AG04450 (cell line): ENCODE measurements at regions not wholly inside any gene's neighbourhood (a gene's known extent, or its start where the extent isn't known, plus 50 kb on each side); places are given as distances from the start of the nearest gene placed in this dataset.

Experiments
- CTCF ChIA-PET: fragments of 300-600, 350-600 bp; formaldehyde crosslinking; extraction: SDS; loops from one replicate; lab custom pipeline; 2022; ENCODE audit warnings: antibody characterized with exemption, inconsistent platforms; lab: Charles Lee
- POLR2A ChIA-PET: fragments of 350-600 bp; formaldehyde crosslinking; extraction: SDS; loops from one replicate; lab custom pipeline; 2021; ENCODE audit warnings: antibody characterized with exemption, inconsistent platforms; lab: Yijun Ruan, JAX
- DNase-seq: peaks from one replicate; pipeline ENCODE4 v3.0.0-alpha.2; 2011; ENCODE audit warnings: low read depth, low spot score
- H3K27ac ChIP-seq: one replicate; pipeline ENCODE4 v1.5.1; 2012; ENCODE audit warnings: low read depth, low read length, control low read depth
- H3K27me3 ChIP-seq: one replicate; pipeline ENCODE4 v1.6.0; 2012; ENCODE audit warnings: low read length; ENCODE audit not compliant: control insufficient read depth, insufficient read depth
- H3K4me3 ChIP-seq: 2 replicates; pipeline ENCODE4 v1.5.1; 2011; ENCODE audit warnings: mild to moderate bottlenecking, low read depth, low read length, control low read depth
- H3K9me3 ChIP-seq: 2 replicates; pipeline ENCODE4 v1.5.1; 2012; ENCODE audit warnings: low read length; ENCODE audit not compliant: control insufficient read depth, insufficient read depth
- TF ChIP-seq, protein P1 (sequence below): IDR thresholded peaks from 2 replicates; pipeline ENCODE4 v1.5.1; 2011; ENCODE audit warnings: low read depth, low read length, control low read depth, inconsistent platforms

GRCh38 chr22:49586873-49587272 lies 240.8 kb downstream of the BRD1 start:
- ChIA-PET CTCF (no interaction called here), POLR2A (no interaction called here)
- no peak for DNase-seq
- Histone ChIP-seq H3K4me3 (no peak overlapping the region), H3K27me3 (no peaks in the 10 kb centered on the region), H3K27ac (no peak overlapping the region), H3K9me3 (peaks cover 91% of the 10 kb centered on the region)
- TF ChIP-seq, protein P1, sequence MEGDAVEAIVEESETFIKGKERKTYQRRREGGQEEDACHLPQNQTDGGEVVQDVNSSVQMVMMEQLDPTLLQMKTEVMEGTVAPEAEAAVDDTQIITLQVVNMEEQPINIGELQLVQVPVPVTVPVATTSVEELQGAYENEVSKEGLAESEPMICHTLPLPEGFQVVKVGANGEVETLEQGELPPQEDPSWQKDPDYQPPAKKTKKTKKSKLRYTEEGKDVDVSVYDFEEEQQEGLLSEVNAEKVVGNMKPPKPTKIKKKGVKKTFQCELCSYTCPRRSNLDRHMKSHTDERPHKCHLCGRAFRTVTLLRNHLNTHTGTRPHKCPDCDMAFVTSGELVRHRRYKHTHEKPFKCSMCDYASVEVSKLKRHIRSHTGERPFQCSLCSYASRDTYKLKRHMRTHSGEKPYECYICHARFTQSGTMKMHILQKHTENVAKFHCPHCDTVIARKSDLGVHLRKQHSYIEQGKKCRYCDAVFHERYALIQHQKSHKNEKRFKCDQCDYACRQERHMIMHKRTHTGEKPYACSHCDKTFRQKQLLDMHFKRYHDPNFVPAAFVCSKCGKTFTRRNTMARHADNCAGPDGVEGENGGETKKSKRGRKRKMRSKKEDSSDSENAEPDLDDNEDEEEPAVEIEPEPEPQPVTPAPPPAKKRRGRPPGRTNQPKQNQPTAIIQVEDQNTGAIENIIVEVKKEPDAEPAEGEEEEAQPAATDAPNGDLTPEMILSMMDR, result no peak

DNA sequence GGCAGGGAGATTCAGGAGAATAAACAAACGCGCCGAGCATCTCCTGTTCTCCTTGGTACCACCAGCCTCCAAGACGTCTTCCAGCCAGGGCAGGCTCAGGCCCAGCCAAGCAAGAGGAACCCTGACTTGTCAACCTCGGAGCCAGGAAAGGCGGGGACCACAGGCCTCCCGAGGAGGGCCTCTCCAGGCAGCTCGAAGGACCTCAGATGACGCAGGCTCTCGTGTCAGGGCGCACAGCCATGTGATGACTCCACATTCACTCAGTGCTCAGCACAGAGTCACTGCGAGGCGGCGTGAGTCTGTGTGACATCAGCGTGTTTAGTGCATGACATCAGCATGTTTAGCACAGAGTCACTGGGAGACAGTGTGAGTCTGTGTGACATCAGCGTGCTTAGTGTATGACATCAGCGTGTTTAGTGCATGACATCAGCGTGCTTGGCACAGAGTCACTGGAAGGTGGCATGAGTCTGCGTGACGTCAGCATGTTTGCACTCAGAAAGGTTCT lies 241.4 kb downstream of the BRD1 start:
- H3K27ac ChIP-seq, result no peak overlapping the region
- H3K9me3 ChIP-seq, result peaks cover 90% of the 10 kb centered on the region
- TF ChIP-seq, protein P1, result no peak
- ChIA-PET POLR2A (no interaction called here), CTCF (no interaction called here)
- H3K4me3 ChIP-seq, result no peak overlapping the region
- no peaks in the 10 kb centered on the region for H3K27me3 ChIP-seq
- DNase-seq, result no peak

DNA sequence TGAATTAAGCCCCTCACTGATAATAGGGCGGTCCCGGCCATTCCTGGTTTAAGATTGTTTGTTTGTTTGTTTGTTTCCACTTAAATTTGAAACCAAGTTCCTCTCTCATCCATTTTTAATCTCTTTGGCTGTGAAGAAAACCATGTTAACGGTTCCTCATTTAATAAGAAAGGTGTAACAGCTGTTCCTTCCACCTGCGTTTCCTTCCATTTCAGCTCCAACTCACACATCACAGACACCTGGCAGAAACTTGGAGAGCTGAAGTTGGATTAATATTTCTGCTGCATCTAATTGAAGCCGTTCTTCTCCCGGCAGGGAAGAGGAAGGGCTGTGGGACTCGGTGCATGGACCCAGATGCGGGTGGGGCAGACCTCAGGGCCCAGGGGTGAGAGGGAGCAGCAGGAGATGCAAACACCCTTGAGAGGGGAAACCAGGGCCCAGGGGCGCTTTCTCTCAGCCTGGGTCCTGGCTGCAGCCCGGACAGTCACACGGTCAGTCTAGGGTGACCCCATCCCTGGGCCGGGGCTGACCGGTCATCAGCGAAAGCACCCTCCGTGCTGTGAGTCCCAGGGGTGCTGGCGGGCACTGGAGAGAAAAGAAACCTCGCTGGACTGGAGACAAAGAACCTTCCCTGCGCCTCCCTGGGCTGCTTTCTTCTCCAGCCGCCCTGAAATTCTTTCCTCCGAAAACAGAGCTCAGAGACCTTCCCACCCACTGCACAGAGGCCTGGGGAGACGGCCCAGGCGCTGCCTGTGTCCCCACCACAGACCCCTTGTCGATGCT lies 242.0 kb downstream of the BRD1 start:
- ChIA-PET CTCF (no interaction called here), POLR2A (no interaction called here)
- Histone ChIP-seq H3K27ac (no peak overlapping the region), H3K27me3 (no peaks in the 10 kb centered on the region), H3K4me3 (no peak overlapping the region), H3K9me3 (peaks cover 90% of the 10 kb centered on the region)
- DNase-seq, result no peak
- TF ChIP-seq, protein P1, result no peak

GRCh38 chr22:49583886-49584505 lies 243.7 kb downstream of the BRD1 start:
- CTCF ChIA-PET, result no interaction called here

More at GRCh38 chr22:49583886-49584505, 243.7 kb downstream of the BRD1 start:
- no peak overlapping the region for H3K27ac ChIP-seq
- no peak overlapping the region for H3K4me3 ChIP-seq
- TF ChIP-seq, protein P1, result no peak
- POLR2A ChIA-PET, result no interaction called here
- H3K9me3 ChIP-seq, result peaks cover 83% of the 10 kb centered on the region
- DNase-seq, result no peak
- H3K27me3 ChIP-seq, result no peaks in the 10 kb centered on the region
